Stimulated activated CD8-positive, alpha-beta memory T cell treated with anti-CD3 and anti-CD28 coated beads, Interleukin-12 subunit alpha, Interleukin-12 subunit beta, amount 100 ng/mL, for 24 hours (primary cell): ENCODE measurements at regions not wholly inside any gene's neighbourhood (a gene's known extent, or its start where the extent isn't known, plus 50 kb on each side); places are given as distances from the start of the nearest gene placed in this dataset.

Experiments
- DNase-seq: peaks from one replicate; pipeline ENCODE4 v3.0.0-alpha.2; 2020; ENCODE audit errors: extremely low read depth

GRCh38 chr3:103055021-103055520, 620.3 kb downstream of the ZPLD1 start:
- no peak for DNase-seq

GRCh38 chr3:103056542-103056941, 621.7 kb downstream of the ZPLD1 start:
- no peak for DNase-seq

GRCh38 chr3:103057003-103057402, 622.2 kb downstream of the ZPLD1 start:
- DNase-seq: no peak

GRCh38 chr3:103057487-103057886, 622.7 kb downstream of the ZPLD1 start:
- DNase-seq: no peak

- no peak for DNase-seq
Observed at GRCh38 chr3:103059432-103059831, 624.6 kb downstream of the ZPLD1 start.

GRCh38 chr3:103060242-103060641, 625.4 kb downstream of the ZPLD1 start:
- DNase-seq: no peak

GRCh38 chr3:103067963-103068362, 633.1 kb downstream of the ZPLD1 start:
- no peak for DNase-seq

GRCh38 chr3:103075282-103075681, 640.5 kb downstream of the ZPLD1 start:
- no peak for DNase-seq

GRCh38 chr3:103077910-103078309, 643.1 kb downstream of the ZPLD1 start:
- DNase-seq: no peak

GRCh38 chr3:103082501-103082900, 647.7 kb downstream of the ZPLD1 start:
- no peak for DNase-seq

- DNase-seq: no peak
Observed at GRCh38 chr3:103083848-103084631, 649.2 kb downstream of the ZPLD1 start.

GRCh38 chr3:103085465-103085864, 650.6 kb downstream of the ZPLD1 start:
- DNase-seq: no peak

- no peak for DNase-seq
Observed at GRCh38 chr3:103089758-103090157, 654.9 kb downstream of the ZPLD1 start.

GRCh38 chr3:103105206-103105605, 670.4 kb downstream of the ZPLD1 start:
- DNase-seq: no peak

GRCh38 chr3:103112273-103112672, 677.5 kb downstream of the ZPLD1 start:
- no peak for DNase-seq

- DNase-seq: no peak
Observed at GRCh38 chr3:103126115-103126514, 691.3 kb downstream of the ZPLD1 start.

- DNase-seq: no peak
Observed at GRCh38 chr3:103127098-103127630, 692.3 kb downstream of the ZPLD1 start.

- DNase-seq: no peak
Observed at GRCh38 chr3:103127737-103128136, 692.9 kb downstream of the ZPLD1 start.

GRCh38 chr3:103134023-103134724, 699.4 kb downstream of the ZPLD1 start:
- DNase-seq: no peak

GRCh38 chr3:103136621-103137020, 701.8 kb downstream of the ZPLD1 start:
- DNase-seq: no peak

GRCh38 chr3:103137830-103138229, 703.0 kb downstream of the ZPLD1 start:
- DNase-seq: no peak

GRCh38 chr3:103158183-103158582, 723.4 kb downstream of the ZPLD1 start:
- no peak for DNase-seq

GRCh38 chr3:103166890-103167289, 732.1 kb downstream of the ZPLD1 start:
- no peak for DNase-seq
